Heart left ventricle (tissue), 16 donors: ENCODE measurements at regions not wholly inside any gene's neighbourhood (a gene's known extent, or its start where the extent isn't known, plus 50 kb on each side); places are given as distances from the start of the nearest gene placed in this dataset.

Experiments
- ATAC-seq, 4 donors: fragments of 200-7000 bp; cut with Tn5 transposase; one replicate each; pipeline ENCODE4 v1.9.1; 2020 to 2022; ENCODE audit warnings: moderate library complexity in 4 of 4, mild to moderate bottlenecking in 3 of 4, moderate number of reproducible peaks in 1 of 4
- DNase-seq, 5 donors: peaks; one replicate each; pipeline ENCODE4 v3.0.0-alpha.2; 2020
- H3K27ac ChIP-seq, 12 donors: fragments of 200-600 bp; sonication (generic) in 4 of 12; one replicate each; pipeline versions ENCODE4 v1.5.0 to v1.8.0; 2016 to 2022; ENCODE audit warnings: mild to moderate bottlenecking in 2 of 12
- H3K27me3 ChIP-seq, 9 donors: fragments of 200-600 bp; sonication (generic) in 2 of 9; one replicate each; pipeline versions ENCODE4 v1.5.1 to v1.8.0; 2016 to 2022; ENCODE audit warnings: mild to moderate bottlenecking in 3 of 9
- H3K36me3 ChIP-seq, 9 donors: fragments of 200-600 bp; sonication (generic) in 2 of 9; one replicate each; pipeline versions ENCODE4 v1.5.0 to v1.8.0; 2018 to 2022; ENCODE audit warnings: mild to moderate bottlenecking in 2 of 9
- H3K4me1 ChIP-seq, 12 donors: fragments of 200-600 bp; sonication (generic) in 4 of 12; one replicate each; pipeline versions ENCODE4 v1.5.0 to v1.8.0; 2016 to 2022; ENCODE audit warnings: mild to moderate bottlenecking in 3 of 12
- H3K4me3 ChIP-seq, 12 donors: fragments of 200-600 bp; sonication (generic) in 4 of 12; one replicate each; pipeline versions ENCODE4 v1.5.0 to v1.8.0; 2017 to 2022; ENCODE audit warnings: mild to moderate bottlenecking in 9 of 12, moderate library complexity in 4 of 12
- H3K9me3 ChIP-seq, 12 donors: fragments of 200-600 bp; sonication (generic) in 4 of 12; one replicate each; pipeline versions ENCODE4 v1.5.0 to v1.8.0; 2016 to 2022; ENCODE audit warnings: mild to moderate bottlenecking in 1 of 12
- CTCF ChIP-seq, 12 donors: fragments of 200-600 bp; sonication (generic) in 4 of 12; IDR thresholded peaks; one replicate each; pipeline versions ENCODE4 v1.5.0 to v1.8.0; 2018 to 2022; ENCODE audit warnings: antibody characterized with exemption in 12 of 12, mild to moderate bottlenecking in 5 of 12
- POLR2A ChIP-seq, 2 donors: fragments of 450-650 bp; IDR thresholded peaks; one replicate each; pipeline ENCODE4 v1.6.1; 2017; ENCODE audit warnings: antibody characterized with exemption in 2 of 2, mild to moderate bottlenecking in 2 of 2, moderate library complexity in 2 of 2
- WGBS, 4 donors: extraction: QIAGEN DNeasy Blood & Tissue Kit in 2 of 4; methylation state at CpG; one replicate each; pipeline versions ENCODE4 v1.1.5 to v1.1.7; 2013 to 2018; 5-methylcytosine and 5-hydroxymethylcytosine counted together
- intact Hi-C, 10 donors: fragments of 100-400 bp; cut with DNase I; formaldehyde crosslinking; loops; one replicate each; pipeline versions ENCODE4 v1.11.1 to v1.14.2; 2022
- donor health status: ischemic (EF 13 %, LVEDD 7.1; RV severe dilation, severe dysfunction).
- donor health status: healthy with polysubstance abuse.
- donor health status: DM: no; HTN: yes; CAD: no.
- donor health status: DM: no; HTN: no; CAD: no.
- donor health status: ischemic (EF 25% LVEDD 6.9; RV normal size, moderate dysfunction).
- donor health status: ischemic (EF 25% LVEDD 5.7; RV mildly dilated, moderate dysfunction).
- donor health status: healthy.
- donor health status: DM: yes; HTN: yes; CAD: no.
- donor health status: ischemic (EF 35%, LVEDD 5.7; RV mildly dilated, moderate dysfunction).
- donor health status: nonischemic (EF 11% LVEDD 7.7; RV severe dilation, severe dysfunction).
- donor health status: DM: yes; HTN: yes; CAD: no.
- donor health status: PGD.
- donor health status: ischemic (EF 29% LVEDD 5.4; RV normal size, mild dysfunction).
- donor health status: nonischemic (EF 23%, LVEDD 6.1; RV moderate dilation, normal function).

- intact Hi-C loops, result no loop called here
Observed at GRCh38 chr6:115356371-115356770, 704.3 kb downstream of the FRK start.

GRCh38 chr6:115323001-115323400, 737.7 kb downstream of the FRK start:
- Histone ChIP-seq H3K27ac (no peak overlapping the region), H3K4me3 (no peak overlapping the region), H3K36me3 (no peaks in the 10 kb centered on the region), H3K9me3 (no peaks in the 10 kb centered on the region), H3K4me1 (no peaks in the 10 kb centered on the region), H3K27me3 (no peaks in the 10 kb centered on the region)
- ATAC-seq (no peak), DNase-seq (no peak)
- 84 to 89% (median 86%) methylated on average over 1 of the region's 1 CpG for WGBS, 4 donors
- intact Hi-C loops, result no loop called here
- TF ChIP-seq POLR2A (IDR thresholded peaks at IDR 0.05) (no peak), CTCF (IDR thresholded peaks at IDR 0.05) (no peak)

More at GRCh38 chr6:115356371-115356770, 704.3 kb downstream of the FRK start:
- Histone ChIP-seq H3K4me3 (no peak overlapping the region), H3K9me3 (no peaks in the 10 kb centered on the region), H3K36me3 (no peaks in the 10 kb centered on the region), H3K27ac (no peak overlapping the region), H3K27me3 (no peaks in the 10 kb centered on the region), H3K4me1 (no peaks in the 10 kb centered on the region)
- DNase-seq, result no peak
- ATAC-seq, result no peak
- no peak for TF ChIP-seq CTCF (IDR thresholded peaks at IDR 0.05)
- TF ChIP-seq POLR2A (IDR thresholded peaks at IDR 0.05), result no peak
- WGBS, 4 donors, result 16 to 41% (median 33%) methylated on average over 1 of the region's 1 CpG

GRCh38 chr6:115319823-115320222, 740.9 kb downstream of the FRK start:
- ATAC-seq, result no peak

GRCh38 chr6:115310156-115310555, 750.5 kb downstream of the FRK start:
- intact Hi-C loops, result no loop called here
- ATAC-seq, result no peak
- no peaks in the 10 kb centered on the region for H3K36me3 ChIP-seq
- WGBS, 4 donors, result 79 to 90% (median 84%) methylated on average over 3 to 6 of the region's 6 CpGs
- H3K4me3 ChIP-seq, result no peak overlapping the region
- TF ChIP-seq POLR2A (IDR thresholded peaks at IDR 0.05) (no peak), CTCF (IDR thresholded peaks at IDR 0.05) (no peak)
- no peaks in the 10 kb centered on the region for H3K4me1 ChIP-seq
- H3K9me3 ChIP-seq, result peaks cover 0 to 33% (median 4%) of the 10 kb centered on the region in 12 donors
- no peaks in the 10 kb centered on the region for H3K27me3 ChIP-seq
- no peak for DNase-seq
- no peak overlapping the region for H3K27ac ChIP-seq

More at GRCh38 chr6:115319823-115320222, 740.9 kb downstream of the FRK start:
- H3K36me3 ChIP-seq, result no peaks in the 10 kb centered on the region
- H3K4me1 ChIP-seq, result no peaks in the 10 kb centered on the region
- no peak overlapping the region for H3K27ac ChIP-seq
- no peak for DNase-seq
- 53 to 72% (median 66%) methylated on average over 1 of the region's 1 CpG for WGBS, 4 donors
- intact Hi-C loops, result no loop called here
- no peak for TF ChIP-seq CTCF (IDR thresholded peaks at IDR 0.05)
- TF ChIP-seq POLR2A (IDR thresholded peaks at IDR 0.05), result no peak
- H3K27me3 ChIP-seq, result no peaks in the 10 kb centered on the region
- H3K4me3 ChIP-seq, result no peak overlapping the region
- H3K9me3 ChIP-seq, result no peaks in the 10 kb centered on the region
